ENCODE measurements at regions not wholly inside any gene's neighbourhood (a gene's known extent, or its start where the extent isn't known, plus 50 kb on each side); places are given as distances from the start of the nearest gene placed in this dataset.

- no peak for TF ChIP-seq CEBPB (IDR thresholded peaks at IDR 0.05)
- no peak for TF ChIP-seq MAX (IDR thresholded peaks at IDR 0.05)
- no peak for TF ChIP-seq NFIC (IDR thresholded peaks at IDR 0.05)
Measured at GRCh38 chr3:4928277-4928789, 50.9 kb upstream of the BHLHE40 start.

Measured in Ishikawa (cell line).